ENCODE measurements at regions not wholly inside any gene's neighbourhood (a gene's known extent, or its start where the extent isn't known, plus 50 kb on each side); places are given as distances from the start of the nearest gene placed in this dataset.

- Histone ChIP-seq H3K9ac (ENCODE audit: low read depth, low read length) (no peak overlapping the region), H3K9me3 (ENCODE audit: insufficient read depth, low read depth, low read length) (no peaks in the 10 kb centered on the region), H3K4me3 (ENCODE audit: low read length) (no peak overlapping the region), H3K4me1 (ENCODE audit: insufficient read depth, low read length) (no peaks in the 10 kb centered on the region), H3K27me3 (ENCODE audit: insufficient read depth, low read length) (no peaks in the 10 kb centered on the region), H3K36me3 (ENCODE audit: insufficient read depth, low read depth, low read length) (no peaks in the 10 kb centered on the region), H3K27ac (ENCODE audit: low read length) (no peak overlapping the region)
These were observed 848.0 kb downstream of the TUSC7 start for GRCh38 chr3:117557464-117558090.

- Histone ChIP-seq H3K36me3 (ENCODE audit: insufficient read depth, low read depth, low read length) (no peaks in the 10 kb centered on the region), H3K9ac (ENCODE audit: low read depth, low read length) (no peak overlapping the region), H3K27me3 (ENCODE audit: insufficient read depth, low read length) (no peaks in the 10 kb centered on the region), H3K9me3 (ENCODE audit: insufficient read depth, low read depth, low read length) (no peaks in the 10 kb centered on the region), H3K27ac (ENCODE audit: low read length) (no peak overlapping the region), H3K4me1 (ENCODE audit: insufficient read depth, low read length) (no peaks in the 10 kb centered on the region), H3K4me3 (ENCODE audit: low read length) (no peak overlapping the region)
These were observed 849.1 kb downstream of the TUSC7 start for GRCh38 chr3:117558681-117559080.

DNA sequence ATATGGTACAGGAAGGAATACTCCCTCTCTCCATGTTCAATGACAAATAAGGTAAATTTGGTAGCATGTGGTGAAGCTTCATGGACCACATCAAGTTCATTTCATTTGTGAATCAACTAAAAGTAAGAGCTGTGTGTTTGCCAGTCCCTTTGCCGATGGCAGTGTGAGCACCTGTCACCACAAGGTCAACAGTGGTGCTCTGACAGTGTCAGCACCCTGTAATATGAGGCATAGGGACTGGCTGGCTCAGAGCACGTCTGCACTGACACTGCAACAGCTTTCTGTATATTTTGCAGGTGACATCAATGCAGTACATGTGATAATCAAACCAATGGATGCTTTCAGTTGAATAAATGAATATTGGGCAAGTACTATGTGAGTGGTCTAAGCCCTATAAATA, 852.4 kb downstream of the TUSC7 start:
- no peak overlapping the region for H3K27ac ChIP-seq (ENCODE audit: low read length)
- H3K9me3 ChIP-seq (ENCODE audit: insufficient read depth, low read depth, low read length) = no peaks in the 10 kb centered on the region
- H3K9ac ChIP-seq (ENCODE audit: low read depth, low read length) = no peak overlapping the region
- H3K27me3 ChIP-seq (ENCODE audit: insufficient read depth, low read length) = no peaks in the 10 kb centered on the region
- no peak overlapping the region for H3K4me3 ChIP-seq (ENCODE audit: low read length)
- H3K36me3 ChIP-seq (ENCODE audit: insufficient read depth, low read depth, low read length) = no peaks in the 10 kb centered on the region
- no peaks in the 10 kb centered on the region for H3K4me1 ChIP-seq (ENCODE audit: insufficient read depth, low read length)

- H3K9ac ChIP-seq (ENCODE audit: low read depth, low read length) = no peak overlapping the region
- H3K27ac ChIP-seq (ENCODE audit: low read length) = no peak overlapping the region
These were observed 853.5 kb downstream of the TUSC7 start for GRCh38 chr3:117563063-117563462.

DNA sequence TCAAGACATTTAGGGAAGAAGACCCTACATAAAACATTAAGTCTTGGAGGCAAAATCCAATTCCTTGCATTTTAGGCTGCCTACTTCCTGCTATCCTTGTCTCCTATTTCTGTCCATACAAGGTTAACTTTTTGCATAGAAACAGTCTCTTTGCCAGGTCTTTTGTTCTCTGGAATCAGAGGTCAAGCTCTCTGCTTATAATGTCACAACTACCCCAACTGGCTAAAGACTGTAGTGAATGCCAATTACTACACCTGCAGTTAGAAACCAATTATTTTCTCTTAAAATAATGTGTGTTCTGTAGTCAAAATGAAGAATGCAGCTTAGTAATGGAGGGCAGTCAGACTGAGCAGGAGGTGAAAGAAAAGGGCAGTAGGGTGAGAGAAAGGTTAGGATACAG, 856.2 kb downstream of the TUSC7 start:
- H3K27ac ChIP-seq (ENCODE audit: low read length) = no peak overlapping the region

More at GRCh38 chr3:117563063-117563462, 853.5 kb downstream of the TUSC7 start:
- Histone ChIP-seq H3K36me3 (ENCODE audit: insufficient read depth, low read depth, low read length) (no peaks in the 10 kb centered on the region), H3K27me3 (ENCODE audit: insufficient read depth, low read length) (no peaks in the 10 kb centered on the region), H3K4me1 (ENCODE audit: insufficient read depth, low read length) (no peaks in the 10 kb centered on the region), H3K4me3 (ENCODE audit: low read length) (no peak overlapping the region), H3K9me3 (ENCODE audit: insufficient read depth, low read depth, low read length) (no peaks in the 10 kb centered on the region)

GRCh38 chr3:117566926-117567325, 857.3 kb downstream of the TUSC7 start:
- no peaks in the 10 kb centered on the region for H3K27me3 ChIP-seq (ENCODE audit: insufficient read depth, low read length)
- H3K9ac ChIP-seq (ENCODE audit: low read depth, low read length) = no peak overlapping the region
- H3K36me3 ChIP-seq (ENCODE audit: insufficient read depth, low read depth, low read length) = no peaks in the 10 kb centered on the region
- H3K4me3 ChIP-seq (ENCODE audit: low read length) = no peak overlapping the region
- no peaks in the 10 kb centered on the region for H3K4me1 ChIP-seq (ENCODE audit: insufficient read depth, low read length)
- no peak overlapping the region for H3K27ac ChIP-seq (ENCODE audit: low read length)
- no peaks in the 10 kb centered on the region for H3K9me3 ChIP-seq (ENCODE audit: insufficient read depth, low read depth, low read length)

More for the DNA sequence above, 856.2 kb downstream of the TUSC7 start:
- Histone ChIP-seq H3K9me3 (ENCODE audit: insufficient read depth, low read depth, low read length) (no peaks in the 10 kb centered on the region), H3K4me3 (ENCODE audit: low read length) (no peak overlapping the region), H3K36me3 (ENCODE audit: insufficient read depth, low read depth, low read length) (no peaks in the 10 kb centered on the region), H3K9ac (ENCODE audit: low read depth, low read length) (no peak overlapping the region), H3K27me3 (ENCODE audit: insufficient read depth, low read length) (no peaks in the 10 kb centered on the region), H3K4me1 (ENCODE audit: insufficient read depth, low read length) (no peaks in the 10 kb centered on the region)

DNA sequence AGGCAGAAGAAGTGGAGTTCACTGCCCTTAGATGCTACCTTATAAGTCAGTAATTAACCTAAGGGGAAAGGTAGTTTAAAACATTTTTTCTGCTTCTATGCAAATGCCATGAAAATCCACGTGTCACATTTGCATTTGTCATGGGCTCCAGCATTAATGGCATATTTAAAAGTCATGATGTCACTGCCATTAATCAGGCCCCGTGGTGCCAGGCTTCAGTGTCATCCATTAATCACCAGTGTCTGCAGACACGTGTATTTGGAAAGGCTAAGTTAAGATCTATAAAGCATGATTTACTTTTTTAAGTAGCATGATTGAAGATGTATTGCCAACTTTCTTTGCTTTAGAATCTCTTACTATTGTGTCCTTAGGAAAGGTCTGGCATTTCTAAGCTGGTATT, 857.8 kb downstream of the TUSC7 start:
- H3K4me1 ChIP-seq (ENCODE audit: insufficient read depth, low read length) = no peaks in the 10 kb centered on the region
- H3K9ac ChIP-seq (ENCODE audit: low read depth, low read length) = no peak overlapping the region
- no peaks in the 10 kb centered on the region for H3K9me3 ChIP-seq (ENCODE audit: insufficient read depth, low read depth, low read length)
- H3K27ac ChIP-seq (ENCODE audit: low read length) = no peak overlapping the region
- no peaks in the 10 kb centered on the region for H3K36me3 ChIP-seq (ENCODE audit: insufficient read depth, low read depth, low read length)
- H3K4me3 ChIP-seq (ENCODE audit: low read length) = no peak overlapping the region
- H3K27me3 ChIP-seq (ENCODE audit: insufficient read depth, low read length) = no peaks in the 10 kb centered on the region

- Histone ChIP-seq H3K36me3 (ENCODE audit: insufficient read depth, low read depth, low read length) (no peaks in the 10 kb centered on the region), H3K9me3 (ENCODE audit: insufficient read depth, low read depth, low read length) (no peaks in the 10 kb centered on the region), H3K27ac (ENCODE audit: low read length) (no peak overlapping the region), H3K27me3 (ENCODE audit: insufficient read depth, low read length) (no peaks in the 10 kb centered on the region), H3K9ac (ENCODE audit: low read depth, low read length) (no peak overlapping the region), H3K4me1 (ENCODE audit: insufficient read depth, low read length) (no peaks in the 10 kb centered on the region), H3K4me3 (ENCODE audit: low read length) (no peak overlapping the region)
These were observed 858.3 kb downstream of the TUSC7 start for GRCh38 chr3:117567906-117568305.

DNA sequence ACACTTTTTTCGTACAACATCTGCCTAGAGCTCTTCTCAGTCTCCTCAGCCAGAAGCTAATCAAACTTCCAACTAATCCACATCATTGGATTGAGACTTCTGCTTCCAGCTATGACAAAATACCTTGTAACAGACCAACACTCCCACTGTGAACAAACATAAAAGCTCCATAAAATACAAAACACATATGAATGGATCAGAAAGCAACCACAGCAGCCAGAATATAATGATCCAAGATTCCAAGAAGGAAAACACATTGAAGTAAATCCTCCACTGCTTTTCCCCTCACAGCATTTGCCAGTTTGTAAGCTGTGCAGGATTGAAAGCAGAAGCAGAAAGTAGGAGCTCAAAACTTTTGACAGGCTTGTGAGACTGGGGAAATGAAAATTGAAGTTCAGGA, 863.2 kb downstream of the TUSC7 start:
- Histone ChIP-seq H3K27me3 (ENCODE audit: insufficient read depth, low read length) (no peaks in the 10 kb centered on the region), H3K27ac (ENCODE audit: low read length) (no peak overlapping the region), H3K36me3 (ENCODE audit: insufficient read depth, low read depth, low read length) (no peaks in the 10 kb centered on the region), H3K9me3 (ENCODE audit: insufficient read depth, low read depth, low read length) (no peaks in the 10 kb centered on the region), H3K9ac (ENCODE audit: low read depth, low read length) (no peak overlapping the region), H3K4me3 (ENCODE audit: low read length) (no peak overlapping the region), H3K4me1 (ENCODE audit: insufficient read depth, low read length) (no peaks in the 10 kb centered on the region)

DNA sequence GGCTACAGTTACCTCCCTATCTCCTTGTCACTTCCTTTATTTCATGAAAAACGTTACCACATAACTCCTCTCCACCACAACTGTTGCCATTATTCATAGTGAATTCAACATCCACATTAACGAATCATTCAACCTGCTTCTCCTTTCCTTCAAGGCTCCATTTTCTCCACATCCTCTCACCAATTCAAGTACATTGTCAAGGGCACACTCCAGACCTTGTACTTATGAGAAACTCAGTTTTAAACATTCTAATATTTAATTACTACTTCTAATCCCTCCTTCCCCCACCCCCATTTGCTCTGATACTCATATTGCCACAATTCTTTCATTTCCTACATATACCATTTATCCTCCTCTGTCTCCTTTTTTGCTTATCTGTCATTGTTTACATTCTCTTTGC, 871.2 kb downstream of the TUSC7 start:
- Histone ChIP-seq H3K36me3 (ENCODE audit: insufficient read depth, low read depth, low read length) (no peaks in the 10 kb centered on the region), H3K4me1 (ENCODE audit: insufficient read depth, low read length) (no peaks in the 10 kb centered on the region), H3K9me3 (ENCODE audit: insufficient read depth, low read depth, low read length) (no peaks in the 10 kb centered on the region), H3K4me3 (ENCODE audit: low read length) (no peak overlapping the region), H3K9ac (ENCODE audit: low read depth, low read length) (no peak overlapping the region), H3K27ac (ENCODE audit: low read length) (no peak overlapping the region), H3K27me3 (ENCODE audit: insufficient read depth, low read length) (no peaks in the 10 kb centered on the region)

DNA sequence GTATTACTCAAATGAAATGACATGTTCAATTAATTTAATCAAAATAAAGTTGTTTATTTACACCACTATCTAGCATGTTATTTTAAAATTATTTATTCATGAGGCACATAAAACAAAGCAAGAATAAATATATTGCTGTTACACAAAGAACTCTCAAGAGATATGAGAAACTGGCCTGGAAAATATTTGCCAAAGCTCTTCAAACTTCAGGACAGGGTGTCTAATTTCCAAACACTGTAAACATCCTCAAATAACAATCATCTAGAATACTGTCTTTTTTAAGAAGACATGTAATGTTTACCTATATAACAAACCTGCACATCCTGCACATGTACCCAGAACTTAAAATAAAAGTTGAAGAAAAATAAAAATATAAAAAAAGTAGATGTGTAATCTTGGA, 876.6 kb downstream of the TUSC7 start:
- Histone ChIP-seq H3K27ac (ENCODE audit: low read length) (no peak overlapping the region), H3K27me3 (ENCODE audit: insufficient read depth, low read length) (no peaks in the 10 kb centered on the region), H3K9me3 (ENCODE audit: insufficient read depth, low read depth, low read length) (no peaks in the 10 kb centered on the region), H3K9ac (ENCODE audit: low read depth, low read length) (no peak overlapping the region), H3K36me3 (ENCODE audit: insufficient read depth, low read depth, low read length) (no peaks in the 10 kb centered on the region), H3K4me3 (ENCODE audit: low read length) (no peak overlapping the region), H3K4me1 (ENCODE audit: insufficient read depth, low read length) (no peaks in the 10 kb centered on the region; the same call in 1 of the 2 replicates)

GRCh38 chr3:117587416-117587815, 877.8 kb downstream of the TUSC7 start:
- no peak overlapping the region for H3K4me3 ChIP-seq (ENCODE audit: low read length)
- no peak overlapping the region for H3K27ac ChIP-seq (ENCODE audit: low read length)

More at GRCh38 chr3:117587416-117587815, 877.8 kb downstream of the TUSC7 start:
- Histone ChIP-seq H3K9me3 (ENCODE audit: insufficient read depth, low read depth, low read length) (no peaks in the 10 kb centered on the region), H3K9ac (ENCODE audit: low read depth, low read length) (no peak overlapping the region), H3K27me3 (ENCODE audit: insufficient read depth, low read length) (no peaks in the 10 kb centered on the region), H3K4me1 (ENCODE audit: insufficient read depth, low read length) (no peaks in the 10 kb centered on the region; the same call in 1 of the 2 replicates), H3K36me3 (ENCODE audit: insufficient read depth, low read depth, low read length) (no peaks in the 10 kb centered on the region)

Measured in iPS-20b (cell line).